Effector memory CD8-positive, alpha-beta T cell (primary cell): ENCODE measurements at regions not wholly inside any gene's neighbourhood (a gene's known extent, or its start where the extent isn't known, plus 50 kb on each side); places are given as distances from the start of the nearest gene placed in this dataset.

Source experiments
- ATAC-seq: fragments of 150-1000 bp; cut with Tn5 transposase; replicated peaks from 2 replicates; pipeline ENCODE4 v1.10.0; 2021; ENCODE audit warnings: mild to moderate bottlenecking, moderate library complexity
- DNase-seq, 3 experiments: peaks; one replicate each; pipeline ENCODE4 v3.0.0; 2021
- H3K27ac Mint-ChIP-seq, 2 donors: one replicate each; pipeline ENCODE4 v1.8.0; 2022; ENCODE audit warnings: mild to moderate bottlenecking in 2 of 2, mixed read lengths in 2 of 2, moderate library complexity in 2 of 2
- H3K27me3 Mint-ChIP-seq, 2 donors: one replicate each; pipeline ENCODE4 v1.8.0; 2022; ENCODE audit warnings: mixed read lengths in 2 of 2
- H3K36me3 Mint-ChIP-seq: one replicate; pipeline ENCODE4 v1.8.0; 2022; ENCODE audit warnings: mild to moderate bottlenecking, moderate library complexity, mixed read lengths; ENCODE audit not compliant: insufficient read depth
- H3K4me1 Mint-ChIP-seq, 2 donors: one replicate each; pipeline ENCODE4 v1.8.0; 2022; ENCODE audit warnings: low read depth in 2 of 2, mixed read lengths in 2 of 2
- H3K4me3 Mint-ChIP-seq, 2 donors: one replicate each; pipeline ENCODE4 v1.8.0; 2022; ENCODE audit warnings: mild to moderate bottlenecking in 2 of 2, mixed read lengths in 2 of 2, moderate library complexity in 2 of 2
- H3K9me3 Mint-ChIP-seq, 2 donors: one replicate each; pipeline ENCODE4 v1.8.0; 2022; ENCODE audit warnings: mixed read lengths in 2 of 2

DNA sequence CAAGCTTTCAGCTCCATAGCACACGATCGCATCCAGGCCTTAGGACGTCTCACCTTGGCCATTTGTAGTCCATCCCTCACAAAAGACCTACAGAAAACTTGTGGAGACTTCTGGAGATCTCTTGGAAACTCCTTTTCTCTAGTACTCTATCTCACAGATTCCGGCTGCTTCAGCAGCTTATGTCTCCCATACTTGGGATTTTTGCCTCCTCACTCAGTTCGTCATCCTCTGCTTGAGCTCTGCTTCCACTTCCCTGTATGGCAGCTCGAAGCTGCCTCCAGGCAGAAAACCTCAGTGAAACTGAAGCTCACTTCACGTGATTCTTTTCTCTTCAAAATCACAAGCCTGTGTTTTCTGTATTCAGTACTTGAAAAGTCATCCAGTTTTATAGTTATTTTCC is 178.7 kb upstream of the GDF10 start:
- H3K36me3 Mint-ChIP-seq: no peaks in the 10 kb centered on the region
- ATAC-seq: no peak
- peaks cover 0 to 5% of the 10 kb centered on the region in 2 donors for H3K4me1 Mint-ChIP-seq
- H3K9me3 Mint-ChIP-seq: no peaks in the 10 kb centered on the region
- no peak overlapping the region for H3K4me3 Mint-ChIP-seq
- no peak for DNase-seq
- no peak overlapping the region for H3K27ac Mint-ChIP-seq
- peaks cover 8 to 26% of the 10 kb centered on the region in 2 donors for H3K27me3 Mint-ChIP-seq

DNA sequence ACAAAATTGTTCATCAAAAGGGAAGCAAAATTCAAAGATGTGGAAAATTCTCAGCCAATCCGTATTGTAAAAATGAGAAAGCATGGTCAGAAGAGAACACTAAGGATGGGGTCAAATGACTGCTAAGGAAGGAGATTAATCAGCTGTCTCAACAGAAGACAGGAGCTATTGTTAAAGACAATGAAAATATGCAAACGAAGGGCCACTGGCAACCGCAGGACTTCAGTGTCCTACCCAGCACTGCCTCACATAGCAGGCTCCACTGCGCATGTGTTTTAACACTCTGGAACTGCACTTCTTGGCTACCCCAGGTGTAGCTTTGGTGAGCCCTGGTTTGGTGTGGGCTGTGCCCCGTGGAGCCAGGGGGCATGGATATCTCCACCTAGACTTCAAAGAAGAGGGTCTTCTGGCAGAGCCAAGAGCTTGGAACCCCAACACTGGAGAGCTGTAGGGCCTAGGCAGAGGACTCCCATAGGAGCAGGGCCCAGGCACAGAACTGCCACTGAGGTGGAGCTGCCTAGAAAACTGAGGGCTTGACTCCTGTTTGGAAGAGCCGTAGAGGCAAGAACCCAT is 176.2 kb upstream of the GDF10 start:
- no peak for ATAC-seq
- Mint-ChIP-seq H3K36me3 (no peaks in the 10 kb centered on the region), H3K4me1 (peaks cover 0 to 5% of the 10 kb centered on the region in 2 donors), H3K9me3 (no peaks in the 10 kb centered on the region), H3K27me3 (peaks cover 8 to 32% of the 10 kb centered on the region in 2 donors), H3K27ac (no peak overlapping the region), H3K4me3 (no peak overlapping the region)
- DNase-seq: no peak

DNA sequence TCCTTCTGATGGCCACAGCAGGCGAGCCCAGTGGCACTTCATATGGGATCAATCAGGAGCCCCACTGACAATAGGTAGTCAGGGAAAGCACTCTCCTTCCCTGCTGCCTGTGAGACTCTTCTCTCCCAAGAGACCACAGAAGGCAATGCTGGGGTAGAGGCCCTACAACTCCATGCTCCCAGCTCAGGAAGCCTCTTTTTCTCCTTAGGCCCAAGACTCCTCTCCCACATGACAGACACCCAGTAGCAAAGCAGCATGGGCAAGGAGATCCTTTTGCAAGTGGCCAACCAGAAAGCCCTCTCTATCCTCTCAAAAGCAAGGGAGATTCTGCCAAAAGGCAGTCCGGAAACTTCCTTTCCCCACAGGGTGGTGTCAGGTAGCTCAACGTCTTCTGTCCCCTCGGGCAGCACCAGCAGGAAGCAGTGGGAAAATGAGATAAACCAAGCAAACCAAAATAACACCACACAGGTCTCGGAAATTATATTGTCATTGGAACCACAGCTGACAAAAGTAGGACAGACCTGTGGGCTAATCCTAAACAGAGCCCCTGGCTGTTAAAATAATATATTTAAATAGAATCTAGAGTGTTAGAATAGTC is 172.7 kb upstream of the GDF10 start:
- H3K36me3 Mint-ChIP-seq: no peaks in the 10 kb centered on the region
- H3K4me1 Mint-ChIP-seq: no peaks in the 10 kb centered on the region
- ATAC-seq (no peak), DNase-seq (no peak)
- peaks cover 0 to 23% of the 10 kb centered on the region in 2 donors for H3K27me3 Mint-ChIP-seq
- no peaks in the 10 kb centered on the region for H3K9me3 Mint-ChIP-seq
- H3K27ac Mint-ChIP-seq: no peak overlapping the region
- H3K4me3 Mint-ChIP-seq: no peak overlapping the region

DNA sequence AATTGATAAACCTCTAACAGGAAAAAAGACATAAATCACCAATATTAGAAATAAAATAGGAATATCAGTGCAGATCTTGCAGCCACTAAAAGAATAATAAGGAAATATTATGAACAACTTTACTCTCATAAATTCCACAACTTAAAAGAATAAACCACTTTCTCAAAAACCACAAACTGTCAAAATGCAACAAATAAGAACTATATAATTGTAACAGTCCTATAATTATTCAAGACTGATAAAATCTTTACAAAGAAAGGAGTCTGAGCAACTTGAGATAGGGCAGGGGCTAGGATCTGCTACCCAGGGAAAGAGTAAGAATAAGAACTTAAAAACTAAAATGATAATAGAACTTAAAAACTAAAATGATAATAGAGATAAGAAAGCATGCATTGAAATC is 169.5 kb upstream of the GDF10 start:
- Mint-ChIP-seq H3K4me1 (no peaks in the 10 kb centered on the region), H3K27ac (no peak overlapping the region), H3K9me3 (peaks cover 0 to 2% of the 10 kb centered on the region in 2 donors), H3K36me3 (no peaks in the 10 kb centered on the region), H3K27me3 (peaks cover 0 to 6% of the 10 kb centered on the region in 2 donors), H3K4me3 (no peak overlapping the region)
- ATAC-seq (no peak), DNase-seq (no peak)

DNA sequence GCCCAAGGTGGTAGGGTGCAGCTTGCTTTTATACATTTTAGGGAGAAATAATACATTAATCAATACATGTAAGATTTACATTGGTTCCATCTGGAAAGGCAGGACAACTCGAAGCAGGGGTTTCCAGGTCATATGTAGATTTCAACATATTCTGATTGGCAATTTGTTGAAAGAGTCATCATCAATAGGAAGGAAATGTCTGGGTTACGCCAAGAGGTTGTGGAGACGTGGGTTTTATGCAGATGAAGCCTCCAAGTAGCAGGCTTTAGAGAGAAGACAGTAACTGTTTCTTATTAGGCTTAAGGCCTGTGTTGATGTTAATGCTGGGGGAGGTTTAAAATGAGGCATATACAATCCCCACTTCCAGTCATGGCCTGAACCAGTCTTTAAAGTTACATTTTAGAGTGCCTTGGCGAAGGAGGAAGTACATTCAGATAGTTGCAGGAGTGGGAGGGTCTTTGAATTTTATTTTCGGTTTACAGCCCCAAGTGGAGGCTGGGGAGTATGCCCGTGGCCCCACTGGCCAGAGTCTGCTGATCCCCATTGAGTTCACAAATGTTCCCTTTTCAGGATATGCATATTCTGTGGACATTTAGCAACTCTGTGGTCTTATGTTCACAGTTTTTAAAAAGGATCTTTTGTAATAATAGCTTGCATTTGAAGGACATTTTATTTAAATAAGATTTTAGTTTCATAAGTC is 166.0 kb upstream of the GDF10 start:
- no peaks in the 10 kb centered on the region for H3K27me3 Mint-ChIP-seq
- peaks cover 0 to 2% of the 10 kb centered on the region in 2 donors for H3K9me3 Mint-ChIP-seq
- H3K4me3 Mint-ChIP-seq: no peak overlapping the region
- ATAC-seq (no peak), DNase-seq (no peak)
- peaks cover 2% of the 10 kb centered on the region for H3K36me3 Mint-ChIP-seq
- H3K27ac Mint-ChIP-seq: no peak overlapping the region
- no peaks in the 10 kb centered on the region for H3K4me1 Mint-ChIP-seq

DNA sequence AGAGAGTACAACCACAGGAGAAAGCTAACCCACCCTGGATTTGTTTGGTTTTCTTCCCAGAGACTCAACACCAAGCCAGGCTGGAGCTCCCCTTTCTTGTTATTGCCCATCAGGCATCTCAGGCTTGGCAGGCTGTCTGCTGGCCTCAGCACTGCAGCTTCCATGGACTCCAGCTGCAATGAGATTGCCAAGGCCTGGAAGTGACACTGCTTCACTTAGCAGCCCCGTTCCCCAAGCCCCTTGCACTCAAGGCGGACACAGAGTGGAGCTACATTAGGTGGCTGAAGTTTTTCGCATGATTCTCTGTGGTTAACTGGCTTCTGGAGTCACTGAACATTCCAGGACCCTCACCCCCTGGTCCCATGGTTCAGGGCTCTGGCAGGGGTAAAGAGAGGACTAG is 163.1 kb upstream of the GDF10 start:
- Mint-ChIP-seq H3K36me3 (peaks cover 4% of the 10 kb centered on the region), H3K4me1 (no peaks in the 10 kb centered on the region), H3K27ac (no peak overlapping the region), H3K27me3 (peaks cover under 1 to 4% of the 10 kb centered on the region in 2 donors), H3K9me3 (peaks cover 0 to 2% of the 10 kb centered on the region in 2 donors), H3K4me3 (no peak overlapping the region)
- DNase-seq (no peak), ATAC-seq (no peak)

DNA sequence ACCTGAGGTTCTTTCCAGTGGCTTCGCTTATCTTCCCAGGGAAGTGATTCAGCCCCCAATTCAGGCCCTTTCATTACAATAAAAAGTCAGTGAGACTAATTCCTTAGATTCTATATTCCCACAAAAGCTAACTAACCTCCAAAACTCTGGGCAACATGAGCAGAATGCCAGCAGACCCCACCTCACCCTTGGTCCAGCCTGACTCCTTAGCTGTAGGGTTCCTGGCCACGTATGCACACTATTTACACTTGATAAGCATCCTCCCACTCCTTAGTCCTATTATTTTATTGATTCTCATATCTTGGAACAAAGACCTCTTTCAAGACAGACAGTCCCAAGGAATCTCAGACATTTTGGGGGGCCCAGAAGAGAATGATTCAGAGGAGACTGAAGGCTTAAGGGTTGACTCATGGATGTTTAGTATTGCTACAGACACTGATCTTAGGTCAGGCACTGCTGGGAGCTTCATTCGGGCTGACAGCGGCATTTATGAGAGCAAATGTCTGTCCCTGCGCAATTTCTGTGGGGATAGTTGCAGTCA is 162.6 kb upstream of the GDF10 start:
- Mint-ChIP-seq H3K9me3 (peaks cover 0 to 2% of the 10 kb centered on the region in 2 donors), H3K4me3 (no peak overlapping the region), H3K27me3 (peaks cover 6 to 9% of the 10 kb centered on the region in 2 donors), H3K27ac (no peak overlapping the region), H3K36me3 (peaks cover 4% of the 10 kb centered on the region), H3K4me1 (no peaks in the 10 kb centered on the region)
- DNase-seq (no peak), ATAC-seq (no peak)

DNA sequence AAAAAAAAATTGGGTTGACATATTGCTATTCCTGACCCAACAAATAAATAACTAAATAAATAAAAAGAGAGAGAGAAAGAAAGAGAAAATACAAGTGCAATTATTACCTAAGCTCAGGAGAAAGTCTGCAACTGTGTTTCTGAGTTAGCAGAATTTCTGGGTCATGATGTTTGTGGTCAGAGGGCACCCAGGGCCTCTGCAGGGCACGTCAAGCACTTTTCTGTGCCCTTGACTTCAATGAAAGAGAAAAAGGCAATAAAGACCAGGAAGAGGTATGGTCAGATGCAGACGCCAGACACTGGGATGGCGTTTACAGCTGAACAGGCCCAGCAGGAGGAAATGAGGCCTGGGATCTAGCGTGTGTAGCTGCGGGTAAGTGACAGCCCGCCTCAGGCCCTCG is 160.9 kb upstream of the GDF10 start:
- peaks cover 4% of the 10 kb centered on the region for H3K36me3 Mint-ChIP-seq
- no peaks in the 10 kb centered on the region for H3K9me3 Mint-ChIP-seq
- H3K4me3 Mint-ChIP-seq: no peak overlapping the region
- no peak for ATAC-seq
- no peaks in the 10 kb centered on the region for H3K4me1 Mint-ChIP-seq
- H3K27me3 Mint-ChIP-seq: peaks cover 8 to 12% of the 10 kb centered on the region in 2 donors
- DNase-seq: no peak
- H3K27ac Mint-ChIP-seq: no peak overlapping the region

DNA sequence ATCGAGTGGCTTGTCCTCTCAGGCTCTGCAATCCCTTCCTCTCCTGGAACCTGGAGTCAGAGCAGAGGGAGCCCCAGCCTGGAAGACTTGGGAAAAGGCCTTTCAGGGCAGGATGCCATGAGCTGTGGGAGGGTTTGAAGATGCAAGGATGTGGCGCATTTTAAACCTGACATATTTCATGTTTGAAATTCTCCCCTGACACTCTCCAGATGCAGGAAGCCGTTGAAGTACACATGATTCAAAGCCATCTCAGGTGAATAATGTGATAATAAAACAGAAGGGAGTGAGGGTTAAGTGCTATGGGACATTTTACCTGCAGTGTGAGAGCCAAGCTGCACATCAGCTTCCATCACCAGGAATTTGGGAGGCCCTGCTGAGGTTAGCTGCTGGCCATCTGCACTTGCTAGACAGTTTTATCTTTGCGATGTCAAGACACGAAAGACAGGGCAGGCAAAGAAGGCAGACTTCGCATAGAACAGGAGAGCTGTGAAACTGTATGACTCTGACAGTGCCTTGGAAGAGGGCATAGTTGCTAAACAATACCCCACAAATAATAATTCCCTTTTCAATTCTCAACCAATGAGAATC is 159.1 kb upstream of the GDF10 start:
- Mint-ChIP-seq H3K4me1 (no peaks in the 10 kb centered on the region), H3K27ac (no peak overlapping the region), H3K4me3 (no peak overlapping the region), H3K27me3 (peaks cover 8 to 12% of the 10 kb centered on the region in 2 donors), H3K36me3 (peaks cover 4% of the 10 kb centered on the region), H3K9me3 (no peaks in the 10 kb centered on the region)
- DNase-seq: no peak
- ATAC-seq: no peak

DNA sequence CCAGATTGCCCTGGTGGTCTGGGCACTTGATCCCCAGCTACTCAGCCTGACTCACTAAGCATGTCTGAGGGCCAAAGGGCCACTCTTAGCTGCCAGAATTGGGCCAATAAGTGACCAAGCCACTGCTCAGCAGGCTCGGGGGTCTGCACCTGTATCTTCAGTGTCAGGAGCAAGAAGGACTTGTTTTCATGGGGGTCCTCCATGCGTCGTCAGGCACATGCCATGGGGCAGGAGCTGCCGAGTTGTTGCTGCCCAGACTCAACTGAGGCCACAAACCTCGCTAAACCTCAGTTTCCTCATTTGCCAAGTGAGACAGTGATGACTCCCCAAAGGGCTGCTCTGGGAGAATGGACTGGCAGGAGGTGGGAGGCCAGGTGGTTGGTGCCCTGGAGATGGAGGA is 158.6 kb upstream of the GDF10 start:
- H3K4me3 Mint-ChIP-seq: no peak overlapping the region
- no peaks in the 10 kb centered on the region for H3K9me3 Mint-ChIP-seq
- peaks cover 8 to 12% of the 10 kb centered on the region in 2 donors for H3K27me3 Mint-ChIP-seq
- ATAC-seq: no peak
- H3K27ac Mint-ChIP-seq: peak overlapping the region in 1 of 2 donors; percentile 74
- DNase-seq: no peak
- peaks cover 4% of the 10 kb centered on the region for H3K36me3 Mint-ChIP-seq
- no peaks in the 10 kb centered on the region for H3K4me1 Mint-ChIP-seq

DNA sequence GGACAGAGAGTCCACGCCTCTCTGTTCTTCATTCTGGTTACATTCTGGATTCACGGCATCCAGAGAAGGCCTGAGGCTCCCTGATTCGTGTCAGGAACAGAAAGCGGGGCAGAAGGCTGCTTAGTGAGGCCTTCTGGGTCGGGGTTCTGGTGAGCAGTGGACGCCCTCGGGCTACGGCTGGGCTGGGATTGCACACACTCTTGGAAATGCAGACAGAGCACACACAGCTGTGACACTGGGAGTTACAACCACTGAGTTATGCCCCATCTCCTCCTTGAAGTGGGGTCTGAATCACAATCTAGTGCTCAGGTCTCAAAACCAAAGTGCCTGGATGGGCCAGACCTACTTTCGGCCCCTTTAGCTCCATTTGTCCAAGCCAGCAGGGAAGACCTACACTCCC is 156.9 kb upstream of the GDF10 start:
- DNase-seq (no peak), ATAC-seq (no peak)
- Mint-ChIP-seq H3K4me1 (no peaks in the 10 kb centered on the region), H3K27ac (no peak overlapping the region), H3K4me3 (no peak overlapping the region), H3K36me3 (peaks cover 4% of the 10 kb centered on the region), H3K27me3 (peaks cover 8 to 12% of the 10 kb centered on the region in 2 donors), H3K9me3 (no peaks in the 10 kb centered on the region)

DNA sequence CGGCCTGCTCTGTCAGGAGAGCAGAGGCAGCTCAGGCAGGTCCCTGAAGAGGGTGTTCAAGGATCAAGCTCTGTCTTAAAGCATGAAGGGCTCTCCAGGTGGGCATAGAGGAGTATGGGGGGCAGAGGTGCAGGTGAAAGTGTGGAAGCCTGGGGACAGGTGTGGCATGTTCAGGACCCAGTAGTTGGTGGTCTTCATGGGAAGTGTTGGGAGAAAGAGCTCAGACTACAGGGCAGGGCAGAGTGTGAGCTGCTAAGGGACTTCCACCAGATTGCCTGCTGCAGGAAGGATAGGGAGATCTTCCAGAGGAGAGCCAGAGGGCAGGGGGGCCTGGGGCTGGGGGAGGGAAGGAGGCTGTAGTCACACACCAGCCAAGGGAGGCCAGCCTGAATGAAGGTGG is 156.5 kb upstream of the GDF10 start:
- no peaks in the 10 kb centered on the region for H3K4me1 Mint-ChIP-seq
- H3K27ac Mint-ChIP-seq: no peak overlapping the region
- DNase-seq: no peak
- no peak overlapping the region for H3K4me3 Mint-ChIP-seq
- no peak for ATAC-seq
- peaks cover 8 to 12% of the 10 kb centered on the region in 2 donors for H3K27me3 Mint-ChIP-seq
- peaks cover 4% of the 10 kb centered on the region for H3K36me3 Mint-ChIP-seq
- H3K9me3 Mint-ChIP-seq: no peaks in the 10 kb centered on the region

DNA sequence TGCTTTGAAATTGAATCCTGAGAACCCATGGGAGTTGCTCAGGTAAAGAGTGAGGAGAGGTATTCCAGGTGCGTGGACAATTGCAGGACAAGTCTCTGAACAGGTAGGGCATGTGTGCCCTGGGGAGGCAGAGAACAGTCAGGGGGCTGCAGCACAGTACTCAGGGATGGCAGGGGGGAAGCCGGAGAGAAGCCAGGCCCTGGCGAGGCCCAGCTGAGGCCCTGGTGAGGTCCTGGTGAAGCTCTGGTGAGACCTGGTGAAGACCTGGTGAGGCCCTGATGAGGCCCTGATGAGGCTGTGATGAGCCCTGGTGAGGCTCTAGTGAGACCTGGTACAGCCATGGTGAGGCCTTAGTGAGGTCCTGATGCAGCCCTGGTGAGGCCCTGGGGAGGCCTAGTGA is 155.5 kb upstream of the GDF10 start:
- H3K4me3 Mint-ChIP-seq: no peak overlapping the region
- ATAC-seq: no peak
- no peak for DNase-seq
- H3K36me3 Mint-ChIP-seq: no peaks in the 10 kb centered on the region
- H3K4me1 Mint-ChIP-seq: no peaks in the 10 kb centered on the region
- peaks cover 8 to 12% of the 10 kb centered on the region in 2 donors for H3K27me3 Mint-ChIP-seq
- no peak overlapping the region for H3K27ac Mint-ChIP-seq
- H3K9me3 Mint-ChIP-seq: no peaks in the 10 kb centered on the region
